Naive thymus-derived CD4-positive, alpha-beta T cell (primary cell): ENCODE measurements at regions not wholly inside any gene's neighbourhood (a gene's known extent, or its start where the extent isn't known, plus 50 kb on each side); places are given as distances from the start of the nearest gene placed in this dataset.
"Not testable (repeated sequence)": the region's sequence is repeated elsewhere in the genome, so short reads cannot be mapped to it uniquely, and the experiment has no call there.

Experiments
- ATAC-seq: fragments of 150-1000 bp; cut with Tn5 transposase; 2 replicates; pipeline ENCODE4 v1.10.0; 2021; ENCODE audit warnings: mild to moderate bottlenecking, moderate library complexity
- CTCF ChIA-PET: fragments of 350-600 bp; sonication (Branson Sonifier 250); formaldehyde crosslinking; loops from one replicate; lab custom pipeline; 2021; ENCODE audit warnings: antibody characterized with exemption; lab: Charles Lee
- POLR2A ChIA-PET: fragments of 350-600 bp; sonication (Branson Sonifier 250); formaldehyde crosslinking; loops from one replicate; lab custom pipeline; 2021; ENCODE audit warnings: antibody characterized with exemption, inconsistent platforms; lab: Charles Lee
- DNase-seq, 9 donors: peaks; one replicate each; pipeline versions ENCODE4 v3.0.0 to v3.0.0-alpha.2; 2020 to 2022; ENCODE audit warnings: mixed read lengths in 1 of 9
- H3K27ac ChIP-seq: one replicate; pipeline ENCODE4 v1.7.0; 2013; ENCODE audit warnings: mild to moderate bottlenecking, low read depth, low read length, moderate library complexity
- H3K27me3 ChIP-seq, 2 donors: one replicate each; pipeline ENCODE4 v1.7.0; 2013; ENCODE audit warnings: low read length in 2 of 2, mild to moderate bottlenecking in 2 of 2, moderate library complexity in 2 of 2; ENCODE audit not compliant: control insufficient read depth in 2 of 2, insufficient read depth in 2 of 2
- H3K36me3 ChIP-seq, 3 experiments: 1 replicate in 2 of 3; 2 replicates in 1 of 3; pipeline ENCODE4 v1.7.0; 2013; ENCODE audit warnings: low read length in 3 of 3, mild to moderate bottlenecking in 3 of 3, moderate library complexity in 1 of 3; ENCODE audit not compliant: insufficient read depth in 3 of 3, control insufficient read depth in 2 of 3
- H3K4me1 ChIP-seq, 2 donors: one replicate each; pipeline ENCODE4 v1.7.0; 2013; ENCODE audit warnings: low read length in 2 of 2, mild to moderate bottlenecking in 2 of 2, moderate library complexity in 1 of 2; ENCODE audit not compliant: control insufficient read depth in 2 of 2, insufficient read depth in 2 of 2
- H3K4me3 ChIP-seq: 2 replicates; pipeline ENCODE4 v1.7.0; 2013; ENCODE audit warnings: mild to moderate bottlenecking, low read length
- H3K9me3 ChIP-seq, 3 experiments: 1 replicate in 2 of 3; 2 replicates in 1 of 3; pipeline ENCODE4 v1.7.0; 2013; ENCODE audit warnings: low read length in 3 of 3; ENCODE audit not compliant: control insufficient read depth in 2 of 3
- H3K27ac Mint-ChIP-seq, 9 donors: one replicate each; pipeline ENCODE4 v1.8.0; 2020 to 2022; ENCODE audit warnings: mixed read lengths in 9 of 9, mild to moderate bottlenecking in 8 of 9, moderate library complexity in 5 of 9, inconsistent platforms in 2 of 9
- H3K27me3 Mint-ChIP-seq, 5 donors: one replicate each; pipeline ENCODE4 v1.8.0; 2021 to 2022; ENCODE audit warnings: mixed read lengths in 5 of 5, mild to moderate bottlenecking in 1 of 5
- H3K36me3 Mint-ChIP-seq, 5 donors: one replicate each; pipeline ENCODE4 v1.8.0; 2020 to 2022; ENCODE audit warnings: mixed read lengths in 5 of 5, mild to moderate bottlenecking in 3 of 5, inconsistent platforms in 1 of 5
- H3K4me1 Mint-ChIP-seq, 7 donors: one replicate each; pipeline ENCODE4 v1.8.0; 2020 to 2022; ENCODE audit warnings: mixed read lengths in 7 of 7, mild to moderate bottlenecking in 3 of 7, inconsistent platforms in 1 of 7
- H3K4me3 Mint-ChIP-seq, 10 donors: one replicate each; pipeline ENCODE4 v1.8.0; 2020 to 2022; ENCODE audit warnings: mild to moderate bottlenecking in 10 of 10, mixed read lengths in 10 of 10, moderate library complexity in 6 of 10, inconsistent platforms in 2 of 10
- H3K9me3 Mint-ChIP-seq, 11 donors: one replicate each; pipeline ENCODE4 v1.8.0; 2020 to 2022; ENCODE audit warnings: mixed read lengths in 11 of 11, mild to moderate bottlenecking in 4 of 11, inconsistent platforms in 1 of 11, moderate library complexity in 1 of 11
- intact Hi-C, 2 donors: fragments of 100-400 bp; cut with micrococcal nuclease; formaldehyde crosslinking; loops; one replicate each; pipeline ENCODE4 v1.15.1; 2023

GRCh38 chr19:20470345-20471135, 95.0 kb downstream of the ZNF737 start:
- H3K9me3 Mint-ChIP-seq = peaks cover 2 to 56% (median 17%) of the 10 kb centered on the region in 11 donors
- Histone ChIP-seq H3K27me3 (no peaks in the 10 kb centered on the region), H3K27ac (no peak overlapping the region), H3K36me3 (no peaks in the 10 kb centered on the region), H3K4me1 (no peaks in the 10 kb centered on the region), H3K4me3 (no peak overlapping the region), H3K9me3 (no peaks in the 10 kb centered on the region)
- DNase-seq (no peak), ATAC-seq (no peak)
- H3K36me3 Mint-ChIP-seq = peaks cover 0 to 12% (median 5%) of the 10 kb centered on the region in 5 donors
- H3K4me3 Mint-ChIP-seq = no peak overlapping the region
- ChIA-PET POLR2A (no interaction called here), CTCF (no interaction called here)
- intact Hi-C loops = no loop called here
- no peaks in the 10 kb centered on the region for H3K27me3 Mint-ChIP-seq
- H3K27ac Mint-ChIP-seq = no peak overlapping the region
- H3K4me1 Mint-ChIP-seq = peaks cover 0 to under 1% (median 0%) of the 10 kb centered on the region in 7 donors

- CTCF ChIA-PET, H3K27ac ChIP-seq, H3K4me3 Mint-ChIP-seq, DNase-seq, ATAC-seq, POLR2A ChIA-PET, H3K36me3 Mint-ChIP-seq, intact Hi-C loops, H3K27me3 Mint-ChIP-seq, H3K36me3 ChIP-seq, H3K4me1 ChIP-seq, H3K9me3 ChIP-seq, H3K27me3 ChIP-seq, H3K4me3 ChIP-seq, H3K27ac Mint-ChIP-seq, H3K4me1 Mint-ChIP-seq: not testable (repeated sequence)
- H3K9me3 Mint-ChIP-seq = peaks cover 0 to 32% (median 6%) of the 10 kb centered on the region in 11 donors
Measured at GRCh38 chr19:20466638-20466990, 99.0 kb downstream of the ZNF737 start.

DNA sequence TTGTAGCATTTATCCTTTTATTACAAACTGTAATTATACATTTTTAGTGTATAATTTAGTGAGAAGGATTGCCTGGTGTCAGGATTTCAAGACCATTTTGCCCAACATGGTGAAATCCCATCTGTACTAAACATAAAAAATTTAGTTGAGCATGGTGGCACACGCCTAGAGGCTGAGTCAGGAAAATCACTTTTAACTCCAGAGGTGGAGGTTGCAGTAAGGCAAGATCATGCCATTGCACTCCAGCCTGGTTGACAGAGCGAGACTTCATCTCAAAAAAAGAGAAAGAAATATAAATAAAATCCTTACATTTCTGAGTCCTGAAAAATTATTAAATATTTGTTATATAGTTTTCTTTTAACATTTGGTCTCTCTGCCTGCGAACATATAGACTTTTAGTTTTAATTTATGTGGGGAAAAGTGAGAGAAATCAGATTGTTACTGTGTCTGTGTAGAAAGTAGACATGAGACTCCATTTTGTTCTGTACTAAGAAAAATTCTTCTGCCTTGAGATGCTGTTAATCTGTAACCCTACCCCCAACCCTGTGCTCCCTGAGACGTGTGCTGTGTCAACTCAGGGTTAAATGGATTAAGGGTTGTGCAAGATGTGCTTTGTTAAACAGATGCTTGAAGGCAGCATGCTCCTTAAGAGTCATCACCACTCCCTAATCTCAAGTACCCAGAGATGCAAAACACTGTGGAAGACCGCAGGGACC, 99.5 kb downstream of the ZNF737 start:
- H3K27ac Mint-ChIP-seq, H3K4me3 Mint-ChIP-seq, POLR2A ChIA-PET, H3K36me3 ChIP-seq, H3K27ac ChIP-seq, H3K27me3 Mint-ChIP-seq, DNase-seq, H3K27me3 ChIP-seq, H3K4me3 ChIP-seq, H3K4me1 Mint-ChIP-seq, ATAC-seq, intact Hi-C loops, H3K4me1 ChIP-seq, CTCF ChIA-PET, H3K9me3 ChIP-seq, H3K36me3 Mint-ChIP-seq: not testable (repeated sequence)
- peaks cover 0 to 31% (median 6%) of the 10 kb centered on the region in 11 donors for H3K9me3 Mint-ChIP-seq

GRCh38 chr19:20453425-20453935, 112.1 kb downstream of the ZNF737 start:
- no peak overlapping the region for H3K4me3 Mint-ChIP-seq
- intact Hi-C loops = no loop called here
- POLR2A ChIA-PET = no interaction called here

GRCh38 chr19:20444202-20444885, 121.2 kb downstream of the ZNF737 start:
- Mint-ChIP-seq H3K27me3 (no peaks in the 10 kb centered on the region), H3K4me3 (peak overlapping the region in 1 of 10 donors; percentile 28), H3K27ac (peak overlapping the region in 1 of 9 donors; percentile 9), H3K36me3 (peaks cover 0 to 3% (median 0%) of the 10 kb centered on the region in 5 donors), H3K4me1 (peaks cover 0 to 17% (median 7%) of the 10 kb centered on the region in 7 donors), H3K9me3 (peaks cover 0 to 28% (median 7%) of the 10 kb centered on the region in 11 donors)
- POLR2A ChIA-PET = no interaction called here
- DNase-seq (no peak), ATAC-seq (no peak)
- Histone ChIP-seq H3K27me3 (no peaks in the 10 kb centered on the region), H3K36me3 (no peaks in the 10 kb centered on the region), H3K9me3 (no peaks in the 10 kb centered on the region), H3K4me3 (no peak overlapping the region), H3K27ac (no peak overlapping the region), H3K4me1 (no peaks in the 10 kb centered on the region)
- CTCF ChIA-PET = no interaction called here
- intact Hi-C loops = no loop called here

More at GRCh38 chr19:20453425-20453935, 112.1 kb downstream of the ZNF737 start:
- CTCF ChIA-PET = no interaction called here
- H3K4me1 Mint-ChIP-seq = peaks cover 0 to 10% (median 5%) of the 10 kb centered on the region in 7 donors
- no peak for ATAC-seq
- H3K9me3 Mint-ChIP-seq = peaks cover 0 to 4% (median 0%) of the 10 kb centered on the region in 11 donors
- Histone ChIP-seq H3K27ac (no peak overlapping the region), H3K9me3 (no peaks in the 10 kb centered on the region), H3K4me3 (no peak overlapping the region), H3K4me1 (no peaks in the 10 kb centered on the region), H3K27me3 (no peaks in the 10 kb centered on the region), H3K36me3 (no peaks in the 10 kb centered on the region)
- H3K27ac Mint-ChIP-seq = peak overlapping the region in 5 of 9 donors; percentile 6 to 76 (median 19)
- DNase-seq = peak in 1 of 9 donors; percentile 1
- no peaks in the 10 kb centered on the region for H3K36me3 Mint-ChIP-seq
- no peaks in the 10 kb centered on the region for H3K27me3 Mint-ChIP-seq

DNA sequence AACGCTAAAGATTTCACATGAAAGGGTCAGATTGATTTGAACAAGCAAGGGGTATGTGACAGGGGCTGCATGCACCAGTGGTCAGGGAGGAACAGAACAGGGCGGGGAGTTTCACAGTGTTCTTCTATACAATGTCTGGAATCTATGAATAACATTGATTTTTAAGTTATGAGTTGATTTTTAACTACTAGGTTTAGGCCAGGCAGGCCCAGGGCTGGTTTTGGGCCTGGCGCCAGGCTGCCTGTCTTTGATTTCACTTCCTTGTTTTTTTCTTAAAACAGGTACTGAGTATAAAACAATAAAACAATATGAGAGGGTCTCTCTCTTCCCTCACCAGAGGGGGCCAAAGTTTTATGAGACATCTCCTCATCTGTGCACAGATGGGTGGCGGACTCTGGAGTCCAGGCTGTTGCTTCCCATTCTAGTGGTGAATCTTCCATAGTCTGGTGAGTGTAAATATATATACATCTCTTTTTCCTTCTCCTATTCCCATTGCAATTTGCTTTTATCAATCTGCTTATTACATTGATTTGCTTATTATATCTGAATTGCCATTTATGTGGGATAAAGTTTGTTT, 133.2 kb downstream of the ZNF737 start:
- H3K9me3 ChIP-seq, DNase-seq, H3K27me3 ChIP-seq, H3K4me1 ChIP-seq, POLR2A ChIA-PET, H3K4me1 Mint-ChIP-seq, H3K4me3 ChIP-seq, H3K36me3 ChIP-seq, H3K27ac ChIP-seq, H3K4me3 Mint-ChIP-seq, H3K27ac Mint-ChIP-seq, intact Hi-C loops, H3K27me3 Mint-ChIP-seq, H3K36me3 Mint-ChIP-seq, CTCF ChIA-PET, ATAC-seq: not testable (repeated sequence)
- peaks cover 0 to 39% (median 5%) of the 10 kb centered on the region in 11 donors for H3K9me3 Mint-ChIP-seq
